ENCODE measurements at regions not wholly inside any gene's neighbourhood (a gene's known extent, or its start where the extent isn't known, plus 50 kb on each side); places are given as distances from the start of the nearest gene placed in this dataset.

DNA sequence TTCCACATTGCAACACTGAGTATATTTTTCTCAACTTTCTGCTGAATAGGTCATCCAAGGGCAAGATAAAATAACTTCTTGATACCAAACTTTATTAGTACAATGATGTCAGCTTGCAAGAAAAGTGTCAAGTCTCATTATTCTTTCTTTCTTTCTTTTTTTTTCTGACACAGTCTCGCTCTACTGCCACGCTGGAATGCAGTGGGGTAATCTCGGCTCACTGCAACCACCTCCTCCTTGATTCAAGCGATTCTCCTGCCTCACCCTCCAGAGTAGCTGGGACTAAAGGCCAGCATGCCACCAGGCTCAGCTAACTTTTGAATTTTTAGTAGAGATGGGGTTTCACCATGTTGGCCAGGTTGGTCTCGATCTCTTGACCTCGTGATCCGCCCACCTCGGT, 523.4 kb downstream of the FSCB start:
- H3K36me3 ChIP-seq (ENCODE audit: control insufficient read depth, insufficient read depth, low read length), result no peaks in the 10 kb centered on the region
- no peaks in the 10 kb centered on the region for H3K27me3 ChIP-seq (replicated peaks; ENCODE audit: control insufficient read depth, insufficient read depth, low read length)
- no peak overlapping the region for H3K4me3 ChIP-seq (replicated peaks; ENCODE audit: low read depth, low read length)
- TF ChIP-seq, protein P1, sequence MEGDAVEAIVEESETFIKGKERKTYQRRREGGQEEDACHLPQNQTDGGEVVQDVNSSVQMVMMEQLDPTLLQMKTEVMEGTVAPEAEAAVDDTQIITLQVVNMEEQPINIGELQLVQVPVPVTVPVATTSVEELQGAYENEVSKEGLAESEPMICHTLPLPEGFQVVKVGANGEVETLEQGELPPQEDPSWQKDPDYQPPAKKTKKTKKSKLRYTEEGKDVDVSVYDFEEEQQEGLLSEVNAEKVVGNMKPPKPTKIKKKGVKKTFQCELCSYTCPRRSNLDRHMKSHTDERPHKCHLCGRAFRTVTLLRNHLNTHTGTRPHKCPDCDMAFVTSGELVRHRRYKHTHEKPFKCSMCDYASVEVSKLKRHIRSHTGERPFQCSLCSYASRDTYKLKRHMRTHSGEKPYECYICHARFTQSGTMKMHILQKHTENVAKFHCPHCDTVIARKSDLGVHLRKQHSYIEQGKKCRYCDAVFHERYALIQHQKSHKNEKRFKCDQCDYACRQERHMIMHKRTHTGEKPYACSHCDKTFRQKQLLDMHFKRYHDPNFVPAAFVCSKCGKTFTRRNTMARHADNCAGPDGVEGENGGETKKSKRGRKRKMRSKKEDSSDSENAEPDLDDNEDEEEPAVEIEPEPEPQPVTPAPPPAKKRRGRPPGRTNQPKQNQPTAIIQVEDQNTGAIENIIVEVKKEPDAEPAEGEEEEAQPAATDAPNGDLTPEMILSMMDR (IDR thresholded peaks at IDR 0.05; ENCODE audit: insufficient read depth, low read length, poor library complexity, severe bottlenecking), result no peak
- DNase-seq (ENCODE audit: extremely low read depth, insufficient read length), result no peak

DNA sequence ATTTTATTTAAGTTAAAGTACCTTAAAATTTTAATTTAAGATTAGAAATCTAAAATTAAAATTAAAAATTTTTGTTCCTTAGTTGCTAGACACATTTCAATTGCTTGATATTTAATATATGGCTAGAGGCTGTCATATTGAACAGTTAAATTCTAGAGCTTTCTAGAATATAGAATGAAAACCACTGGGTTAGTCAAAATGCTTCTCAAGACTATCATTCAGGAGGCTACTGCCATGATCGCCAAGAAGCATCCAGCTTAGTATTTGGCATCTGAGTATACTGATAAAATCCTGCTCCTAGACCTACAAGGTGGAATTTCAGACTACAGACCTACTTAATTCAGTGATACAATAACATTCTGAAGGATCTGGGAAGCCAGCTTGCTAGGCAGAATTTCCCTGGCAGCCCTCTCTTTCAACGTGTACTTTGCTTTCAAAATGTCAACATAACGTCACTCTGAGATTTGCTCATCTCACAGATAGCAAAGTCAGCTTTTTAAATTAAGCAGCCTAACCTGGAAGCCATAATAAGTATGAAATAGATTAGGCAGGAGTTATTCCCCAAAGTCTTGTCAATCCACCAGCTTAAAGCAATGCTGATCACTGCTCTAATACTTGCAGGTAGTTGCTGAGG, 525.8 kb downstream of the FSCB start:
- Histone ChIP-seq H3K27me3 (replicated peaks; ENCODE audit: control insufficient read depth, insufficient read depth, low read length) (no peaks in the 10 kb centered on the region), H3K4me3 (replicated peaks; ENCODE audit: low read depth, low read length) (no peak overlapping the region), H3K36me3 (ENCODE audit: control insufficient read depth, insufficient read depth, low read length) (no peaks in the 10 kb centered on the region)
- TF ChIP-seq, protein P1 (IDR thresholded peaks at IDR 0.05; ENCODE audit: insufficient read depth, low read length, poor library complexity, severe bottlenecking), result no peak
- DNase-seq (ENCODE audit: extremely low read depth, insufficient read length), result no peak

DNA sequence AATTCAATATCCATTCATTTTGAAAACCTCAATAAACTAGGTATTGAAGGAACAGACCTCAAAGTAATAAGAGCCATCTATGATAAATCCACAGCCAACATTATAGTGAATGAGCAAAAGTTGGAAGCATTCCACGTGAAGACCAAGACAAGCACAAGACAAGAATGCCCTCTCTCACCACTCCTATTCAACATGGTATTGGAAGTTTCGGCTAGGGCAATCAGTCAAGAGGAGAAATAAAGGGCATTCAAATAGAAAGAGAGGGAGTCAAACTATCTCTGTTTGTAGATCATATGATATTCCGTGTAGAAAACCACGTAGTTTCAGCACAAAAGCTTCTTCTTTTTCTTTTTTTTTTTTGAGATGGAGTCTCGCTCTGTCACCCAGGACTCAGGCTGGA, 550.3 kb downstream of the FSCB start:
- H3K36me3 ChIP-seq (ENCODE audit: control insufficient read depth, insufficient read depth, low read length), result no peaks in the 10 kb centered on the region
- DNase-seq (ENCODE audit: extremely low read depth, insufficient read length), result no peak
- TF ChIP-seq, protein P1 (IDR thresholded peaks at IDR 0.05; ENCODE audit: insufficient read depth, low read length, poor library complexity, severe bottlenecking), result no peak
- H3K4me3 ChIP-seq (replicated peaks; ENCODE audit: low read depth, low read length), result no peak overlapping the region
- no peaks in the 10 kb centered on the region for H3K27me3 ChIP-seq (replicated peaks; ENCODE audit: control insufficient read depth, insufficient read depth, low read length)

DNA sequence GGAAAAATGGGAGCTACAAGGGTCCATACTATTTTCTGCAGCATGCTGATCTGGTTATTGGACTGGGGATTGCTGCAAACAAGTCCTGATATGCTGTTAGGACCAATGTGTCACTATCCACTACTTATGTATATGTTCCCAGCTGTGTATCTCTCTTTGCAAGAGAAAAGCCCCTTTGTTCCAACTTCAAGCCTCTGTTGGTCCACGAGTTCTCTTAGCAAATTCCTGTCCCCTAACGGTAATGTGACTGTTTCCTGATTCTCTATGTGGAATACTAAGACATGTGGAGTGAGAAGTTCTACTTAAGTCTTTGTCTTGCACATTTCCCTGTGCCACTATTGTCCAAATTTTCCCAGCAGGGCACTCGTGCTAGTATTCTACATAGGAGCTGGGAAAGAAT, 557.7 kb downstream of the FSCB start:
- no peaks in the 10 kb centered on the region for H3K27me3 ChIP-seq (replicated peaks; ENCODE audit: control insufficient read depth, insufficient read depth, low read length)
- H3K36me3 ChIP-seq (ENCODE audit: control insufficient read depth, insufficient read depth, low read length), result no peaks in the 10 kb centered on the region
- TF ChIP-seq, protein P1 (IDR thresholded peaks at IDR 0.05; ENCODE audit: insufficient read depth, low read length, poor library complexity, severe bottlenecking), result no peak
- H3K4me3 ChIP-seq (replicated peaks; ENCODE audit: low read depth, low read length), result no peak overlapping the region
- DNase-seq (ENCODE audit: extremely low read depth, insufficient read length), result no peak

DNA sequence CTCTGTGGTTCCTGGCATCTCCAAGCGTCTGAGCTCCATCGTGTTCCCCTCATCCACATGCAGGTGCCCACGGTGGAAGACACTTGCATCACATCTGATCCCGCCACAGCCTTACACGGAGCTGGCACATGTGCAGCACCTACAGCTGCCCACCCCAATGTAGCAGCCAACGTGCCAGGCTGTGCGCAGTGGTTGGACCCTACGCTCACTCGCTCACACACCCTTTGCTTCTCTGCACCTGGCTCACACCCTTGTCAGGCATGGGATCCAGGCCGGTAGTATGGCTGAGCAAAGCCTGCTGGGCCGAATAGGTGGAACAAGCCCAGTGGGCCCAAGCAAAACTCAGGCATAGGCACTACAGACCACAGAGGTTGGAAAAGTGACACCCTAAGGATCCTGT, 567.2 kb downstream of the FSCB start:
- DNase-seq (ENCODE audit: extremely low read depth, insufficient read length), result no peak
- H3K4me3 ChIP-seq (replicated peaks; ENCODE audit: low read depth, low read length), result no peak overlapping the region
- TF ChIP-seq, protein P1 (IDR thresholded peaks at IDR 0.05; ENCODE audit: insufficient read depth, low read length, poor library complexity, severe bottlenecking), result no peak
- H3K36me3 ChIP-seq (ENCODE audit: control insufficient read depth, insufficient read depth, low read length), result no peaks in the 10 kb centered on the region
- no peaks in the 10 kb centered on the region for H3K27me3 ChIP-seq (replicated peaks; ENCODE audit: control insufficient read depth, insufficient read depth, low read length)

All from GM06990 (cell line).